ENCODE measurements at regions not wholly inside any gene's neighbourhood (a gene's known extent, or its start where the extent isn't known, plus 50 kb on each side); places are given as distances from the start of the nearest gene placed in this dataset.

GRCh38 chr10:123595661-123596060, 70.5 kb upstream of the GPR26 start:
- no peak overlapping the region for H3K4me3 ChIP-seq (ENCODE audit: low read depth, low read length)
- TF ChIP-seq CTCF (conservative IDR thresholded peaks at IDR 0.05; ENCODE audit: low read depth, low read length), result no peak
- no peak for DNase-seq (ENCODE audit: low read depth)

- no peak for TF ChIP-seq CTCF (conservative IDR thresholded peaks at IDR 0.05; ENCODE audit: low read depth, low read length)
- no peak overlapping the region for H3K4me3 ChIP-seq (ENCODE audit: low read depth, low read length)
- DNase-seq (ENCODE audit: low read depth), result no peak
These were observed 68.5 kb upstream of the GPR26 start for GRCh38 chr10:123597676-123598075.

- no peak for TF ChIP-seq CTCF (conservative IDR thresholded peaks at IDR 0.05; ENCODE audit: low read depth, low read length)
- no peak overlapping the region for H3K4me3 ChIP-seq (ENCODE audit: low read depth, low read length)
- no peak for DNase-seq (ENCODE audit: low read depth)
These were observed 66.7 kb upstream of the GPR26 start for GRCh38 chr10:123599366-123599849.

- TF ChIP-seq CTCF (conservative IDR thresholded peaks at IDR 0.05; ENCODE audit: low read depth, low read length), result no peak
- no peak for DNase-seq (ENCODE audit: low read depth)
These were observed 66.0 kb upstream of the GPR26 start for GRCh38 chr10:123600177-123600576.

GRCh38 chr10:123603130-123603529, 63.0 kb upstream of the GPR26 start:
- no peak for TF ChIP-seq CTCF (conservative IDR thresholded peaks at IDR 0.05; ENCODE audit: low read depth, low read length)
- DNase-seq (ENCODE audit: low read depth), result no peak
- no peak overlapping the region for H3K4me3 ChIP-seq (ENCODE audit: low read depth, low read length)

More at GRCh38 chr10:123600177-123600576, 66.0 kb upstream of the GPR26 start:
- no peak overlapping the region for H3K4me3 ChIP-seq (ENCODE audit: low read depth, low read length)

- no peak for DNase-seq (ENCODE audit: low read depth)
- H3K4me3 ChIP-seq (ENCODE audit: low read depth, low read length), result no peak overlapping the region
- no peak for TF ChIP-seq CTCF (conservative IDR thresholded peaks at IDR 0.05; ENCODE audit: low read depth, low read length)
These were observed 61.6 kb upstream of the GPR26 start for GRCh38 chr10:123604506-123604905.

- no peak for TF ChIP-seq CTCF (conservative IDR thresholded peaks at IDR 0.05; ENCODE audit: low read depth, low read length)
- no peak overlapping the region for H3K4me3 ChIP-seq (ENCODE audit: low read depth, low read length)
- no peak for DNase-seq (ENCODE audit: low read depth)
These were observed 60.1 kb upstream of the GPR26 start for GRCh38 chr10:123606006-123606405.
